ENCODE measurements at regions not wholly inside any gene's neighbourhood (a gene's known extent, or its start where the extent isn't known, plus 50 kb on each side); places are given as distances from the start of the nearest gene placed in this dataset.
"Not testable (repeated sequence)": the region's sequence is repeated elsewhere in the genome, so short reads cannot be mapped to it uniquely, and the experiment has no call there.

GRCh38 chr14:43677581-43677980 is 829.5 kb downstream of the FSCB start:
- DNase-seq: no peak
- Mint-ChIP-seq H3K9me3 (no peaks in the 10 kb centered on the region), H3K4me1 (no peaks in the 10 kb centered on the region), H3K4me3 (no peak overlapping the region), H3K27me3 (ENCODE audit: low read depth, poor library complexity) (no peaks in the 10 kb centered on the region), H3K36me3 (ENCODE audit: low read depth) (no peaks in the 10 kb centered on the region), H3K27ac (no peak overlapping the region)
- no peak for TF ChIP-seq CTCF (IDR thresholded peaks at IDR 0.05)

GRCh38 chr14:43674273-43674672 is 832.8 kb downstream of the FSCB start:
- no peak for TF ChIP-seq CTCF (IDR thresholded peaks at IDR 0.05)
- Mint-ChIP-seq H3K9me3 (no peaks in the 10 kb centered on the region), H3K4me3 (no peak overlapping the region), H3K4me1 (no peaks in the 10 kb centered on the region), H3K36me3 (ENCODE audit: low read depth) (no peaks in the 10 kb centered on the region), H3K27ac (no peak overlapping the region), H3K27me3 (ENCODE audit: low read depth, poor library complexity) (no peaks in the 10 kb centered on the region)
- no peak for DNase-seq

- H3K9me3 Mint-ChIP-seq: peaks cover 4% of the 10 kb centered on the region
- H3K27me3 Mint-ChIP-seq (ENCODE audit: low read depth, poor library complexity): no peaks in the 10 kb centered on the region
- no peak for DNase-seq
- TF ChIP-seq CTCF (IDR thresholded peaks at IDR 0.05): no peak
- no peak overlapping the region for H3K27ac Mint-ChIP-seq
- H3K36me3 Mint-ChIP-seq (ENCODE audit: low read depth): no peaks in the 10 kb centered on the region
- no peak overlapping the region for H3K4me3 Mint-ChIP-seq
- no peaks in the 10 kb centered on the region for H3K4me1 Mint-ChIP-seq
Observed at GRCh38 chr14:43671716-43672485, 835.2 kb downstream of the FSCB start.

- no peak for DNase-seq
- TF ChIP-seq CTCF (IDR thresholded peaks at IDR 0.05): no peak
- no peaks in the 10 kb centered on the region for H3K27me3 Mint-ChIP-seq (ENCODE audit: low read depth, poor library complexity)
- no peaks in the 10 kb centered on the region for H3K36me3 Mint-ChIP-seq (ENCODE audit: low read depth)
- H3K9me3 Mint-ChIP-seq: peaks cover 4% of the 10 kb centered on the region
- H3K27ac Mint-ChIP-seq: no peak overlapping the region
- no peaks in the 10 kb centered on the region for H3K4me1 Mint-ChIP-seq
- no peak overlapping the region for H3K4me3 Mint-ChIP-seq
Observed at GRCh38 chr14:43669355-43669754, 837.7 kb downstream of the FSCB start.

GRCh38 chr14:43665570-43666267 is 841.4 kb downstream of the FSCB start:
- no peaks in the 10 kb centered on the region for H3K27me3 Mint-ChIP-seq (ENCODE audit: low read depth, poor library complexity)
- no peak for DNase-seq
- H3K9me3 Mint-ChIP-seq: peaks cover 4% of the 10 kb centered on the region
- H3K36me3 Mint-ChIP-seq (ENCODE audit: low read depth): no peaks in the 10 kb centered on the region
- no peak for TF ChIP-seq CTCF (IDR thresholded peaks at IDR 0.05)
- no peaks in the 10 kb centered on the region for H3K4me1 Mint-ChIP-seq
- no peak overlapping the region for H3K4me3 Mint-ChIP-seq
- H3K27ac Mint-ChIP-seq: no peak overlapping the region

- H3K27me3 Mint-ChIP-seq (ENCODE audit: low read depth, poor library complexity); H3K36me3 Mint-ChIP-seq (ENCODE audit: low read depth); H3K27ac Mint-ChIP-seq; H3K4me3 Mint-ChIP-seq; H3K4me1 Mint-ChIP-seq; DNase-seq: not testable (repeated sequence)
- H3K9me3 Mint-ChIP-seq: peaks cover 11% of the 10 kb centered on the region
Observed at GRCh38 chr14:43655194-43655593, 851.9 kb downstream of the FSCB start.

All from nephron progenitor cell (in vitro differentiated cells).